GM19463 (cell line): ENCODE measurements at regions not wholly inside any gene's neighbourhood (a gene's known extent, or its start where the extent isn't known, plus 50 kb on each side); places are given as distances from the start of the nearest gene placed in this dataset.
"Not testable (repeated sequence)": the region's sequence is repeated elsewhere in the genome, so short reads cannot be mapped to it uniquely, and the experiment has no call there.

ENCODE experiments used
- ATAC-seq: cut with Tn5 transposase; IDR thresholded peaks from one replicate; pipeline ENCODE4 v1.9.1; 2021; ENCODE audit warnings: mild to moderate bottlenecking, moderate library complexity; ENCODE audit not compliant: unreplicated experiment

DNA sequence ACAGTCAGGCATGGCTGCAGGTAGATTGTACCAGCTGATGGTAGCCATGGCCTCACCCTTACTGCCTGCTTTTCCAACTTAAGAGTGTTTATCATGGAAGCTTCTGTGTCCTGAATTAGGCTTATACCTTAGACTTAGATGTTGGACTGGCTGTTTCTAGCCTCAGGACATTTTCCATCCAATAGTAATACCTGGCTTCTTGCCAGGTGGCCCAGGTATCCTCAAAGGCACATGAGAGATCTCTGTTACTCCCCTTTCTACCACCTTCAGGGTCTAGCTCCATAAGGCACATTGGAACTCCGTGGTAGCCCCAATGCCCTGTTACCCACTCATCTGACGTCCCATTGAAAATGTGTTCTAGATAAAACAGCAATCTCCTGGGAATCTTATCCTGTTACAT, 407.5 kb downstream of the SPRY2 start:
- no peak for ATAC-seq

DNA sequence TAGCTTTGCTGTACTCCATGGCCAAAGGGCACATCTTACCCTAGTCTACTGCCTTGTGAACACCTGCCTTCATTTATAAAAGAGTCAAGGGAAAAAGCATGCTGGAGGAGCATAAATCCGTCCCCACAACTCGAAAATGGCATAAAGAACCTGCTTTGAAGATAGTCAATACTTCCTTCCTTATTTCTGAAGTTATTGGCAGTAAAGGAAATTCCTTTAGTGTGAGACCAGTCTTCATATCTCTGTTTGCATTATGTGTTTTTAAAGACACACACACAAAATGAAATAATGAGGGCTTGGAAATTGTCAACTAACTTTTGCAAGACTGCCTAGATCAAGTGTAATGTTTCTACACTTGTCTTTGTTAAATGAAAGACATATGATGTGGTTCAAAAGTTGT, 408.4 kb downstream of the SPRY2 start:
- no peak for ATAC-seq

DNA sequence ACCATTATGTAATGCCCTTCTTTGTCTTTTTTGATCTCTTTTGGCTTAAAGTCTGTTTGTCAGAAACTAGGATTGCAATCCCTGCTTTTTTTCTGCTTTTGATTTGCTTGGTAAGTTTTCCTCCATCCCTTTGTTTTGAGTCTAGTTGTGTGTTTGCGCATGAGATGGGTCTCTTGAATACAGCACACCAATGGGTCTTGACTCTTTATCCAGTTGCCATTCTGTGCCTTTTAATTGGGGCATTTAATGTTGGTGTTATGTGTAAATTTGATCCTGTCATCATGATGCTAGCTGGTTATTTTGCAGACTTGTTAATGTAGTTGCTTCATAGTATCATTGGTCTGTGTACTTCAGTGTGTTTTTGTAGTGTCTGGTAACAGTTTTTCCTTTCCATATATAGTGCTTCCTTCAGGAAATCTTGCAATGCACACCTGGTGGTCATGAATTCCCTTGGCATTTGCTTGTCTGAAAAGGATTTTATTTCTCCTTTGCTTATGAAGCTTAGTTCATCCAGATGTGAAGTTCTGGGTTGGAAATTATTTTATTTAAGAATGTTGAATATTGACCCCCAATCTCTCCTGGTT, 416.9 kb downstream of the SPRY2 start:
- not testable (repeated sequence) for ATAC-seq

DNA sequence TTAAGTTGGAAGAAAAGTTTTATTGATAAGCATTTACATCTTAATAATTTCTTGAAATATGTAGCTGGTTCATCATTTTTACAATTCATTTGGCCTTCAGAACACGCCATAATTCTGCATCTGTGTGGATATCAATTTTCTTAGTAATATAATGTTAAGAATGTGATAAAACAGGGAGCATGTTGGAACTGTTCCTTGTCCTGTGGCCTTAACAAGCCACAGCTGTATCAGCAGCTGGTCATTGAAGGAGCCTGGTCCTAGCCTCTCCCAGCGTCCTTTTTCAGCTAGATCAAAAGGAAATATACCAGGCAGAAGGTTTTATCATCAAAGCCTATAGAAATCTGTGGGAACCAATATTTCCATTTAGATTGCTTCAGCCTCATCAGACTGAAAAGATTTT, 421.8 kb downstream of the SPRY2 start:
- ATAC-seq: no peak

- no peak for ATAC-seq
These were observed 422.3 kb downstream of the SPRY2 start for GRCh38 chr13:79918620-79919019.

DNA sequence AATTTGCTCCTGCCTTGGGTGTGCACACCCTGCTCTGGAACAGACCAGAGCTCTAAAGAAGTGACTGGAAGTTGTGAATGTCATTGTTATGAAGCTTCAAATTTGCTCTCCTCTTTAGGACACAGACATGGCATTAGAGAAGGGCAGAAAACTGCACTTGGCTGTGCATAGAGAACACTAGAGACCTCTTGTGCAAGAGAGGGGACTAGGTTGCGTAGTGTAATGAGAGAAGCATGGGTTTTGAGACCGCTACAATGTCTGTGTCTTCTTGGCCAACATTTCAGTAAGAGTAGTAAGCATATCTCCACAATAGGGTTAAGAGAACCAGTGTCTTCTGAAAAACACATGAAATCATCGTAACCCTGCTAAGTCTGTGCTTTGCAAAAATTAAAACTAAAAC, 423.3 kb downstream of the SPRY2 start:
- ATAC-seq: no peak

- ATAC-seq: no peak
These were observed 425.7 kb downstream of the SPRY2 start for GRCh38 chr13:79915114-79915811.

DNA sequence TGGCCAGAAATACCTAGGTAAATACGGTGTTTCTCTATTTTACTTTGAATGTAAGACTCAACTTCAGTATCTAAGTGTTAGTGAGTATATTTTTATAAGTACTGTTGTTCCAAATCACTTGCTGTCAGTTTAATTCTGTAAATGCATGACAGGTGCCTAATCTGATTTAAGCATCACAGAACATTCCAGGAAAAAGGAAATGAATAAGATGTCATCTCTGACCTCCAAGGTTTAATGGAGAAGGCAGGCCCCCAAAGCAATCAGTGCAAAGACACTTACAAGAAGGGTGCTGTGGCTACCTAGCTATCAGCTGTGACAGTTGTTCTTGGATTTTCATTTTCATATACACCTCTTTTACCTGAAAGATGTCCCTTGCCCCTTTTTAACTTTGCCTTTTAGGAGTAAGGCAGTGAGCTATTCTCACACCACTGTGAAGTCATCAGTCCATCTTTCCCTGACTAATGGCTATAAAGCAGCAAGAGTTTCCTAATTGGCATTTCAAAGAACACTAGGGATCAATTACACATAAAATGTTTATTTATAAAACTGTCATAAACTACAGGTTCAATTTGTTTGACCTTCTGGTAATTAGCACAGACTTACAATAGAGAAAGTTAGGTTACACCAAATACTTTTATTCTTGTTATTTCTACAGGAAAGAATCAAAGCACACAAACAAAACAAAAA, 427.6 kb downstream of the SPRY2 start:
- ATAC-seq: no peak

GRCh38 chr13:79912403-79912802, 428.5 kb downstream of the SPRY2 start:
- no peak for ATAC-seq

GRCh38 chr13:79910875-79911540, 429.9 kb downstream of the SPRY2 start:
- no peak for ATAC-seq

DNA sequence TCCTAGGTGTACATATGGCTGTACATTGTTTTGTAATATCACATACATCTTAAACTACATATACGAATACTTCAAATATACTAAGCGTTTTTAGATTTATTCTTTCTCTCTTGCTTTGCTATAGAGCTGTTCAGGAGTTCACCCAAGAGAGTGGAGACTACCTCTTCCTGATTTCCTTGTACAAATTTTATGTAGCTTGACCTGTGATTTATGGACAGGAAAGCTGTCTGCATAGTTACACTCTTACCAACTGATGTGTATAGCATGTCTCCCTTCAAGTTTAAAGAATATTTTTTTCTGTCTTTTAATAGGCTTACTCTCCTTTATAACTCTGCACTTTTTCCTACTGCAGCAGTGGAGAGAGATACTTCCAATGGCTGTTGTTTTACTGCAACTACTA, 428.7 kb downstream of the NDFIP2 start:
- ATAC-seq: no peak

DNA sequence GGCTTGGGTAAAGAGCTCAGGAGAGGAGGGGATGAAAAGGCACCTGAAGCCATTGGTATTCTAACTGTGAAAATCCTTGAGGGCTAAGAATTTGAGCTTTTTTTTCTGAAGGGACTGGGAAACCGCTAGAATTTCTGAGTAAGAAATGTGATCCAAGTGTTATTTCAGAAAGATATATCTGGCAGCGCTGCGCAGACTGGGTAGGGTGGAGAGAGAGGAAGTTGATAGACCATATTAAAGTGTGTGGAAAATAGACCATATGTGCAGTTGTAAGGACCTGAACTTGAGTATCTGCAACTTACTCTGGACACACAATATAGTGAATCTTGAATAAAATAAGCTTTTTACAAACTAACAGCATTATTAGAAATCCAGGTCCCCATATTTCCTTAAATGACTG, 427.4 kb downstream of the NDFIP2 start:
- no peak for ATAC-seq

DNA sequence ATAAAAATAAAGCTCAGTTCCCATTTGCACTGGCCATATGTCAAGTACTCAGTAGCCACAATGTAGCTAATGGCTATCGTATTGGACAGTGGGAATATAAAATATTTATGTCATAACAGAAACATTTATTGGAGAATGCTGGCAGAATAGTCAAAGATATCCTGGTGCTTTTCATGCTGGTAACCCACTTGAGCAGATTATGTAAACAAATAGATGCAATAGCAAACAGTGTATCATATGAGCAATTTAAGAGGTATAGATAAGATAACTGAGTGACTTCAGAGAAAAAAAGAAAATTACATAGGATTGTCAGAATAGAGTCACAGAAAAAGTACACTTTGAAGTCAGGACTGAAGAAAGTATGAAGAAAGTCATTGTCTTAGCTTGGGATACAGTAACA, 426.6 kb downstream of the NDFIP2 start:
- ATAC-seq: no peak

- no peak for ATAC-seq
These were observed 425.4 kb downstream of the NDFIP2 start for GRCh38 chr13:79906345-79906744.

- ATAC-seq: no peak
These were observed 424.1 kb downstream of the NDFIP2 start for GRCh38 chr13:79905018-79905417.

GRCh38 chr13:79904581-79904980, 423.6 kb downstream of the NDFIP2 start:
- no peak for ATAC-seq

DNA sequence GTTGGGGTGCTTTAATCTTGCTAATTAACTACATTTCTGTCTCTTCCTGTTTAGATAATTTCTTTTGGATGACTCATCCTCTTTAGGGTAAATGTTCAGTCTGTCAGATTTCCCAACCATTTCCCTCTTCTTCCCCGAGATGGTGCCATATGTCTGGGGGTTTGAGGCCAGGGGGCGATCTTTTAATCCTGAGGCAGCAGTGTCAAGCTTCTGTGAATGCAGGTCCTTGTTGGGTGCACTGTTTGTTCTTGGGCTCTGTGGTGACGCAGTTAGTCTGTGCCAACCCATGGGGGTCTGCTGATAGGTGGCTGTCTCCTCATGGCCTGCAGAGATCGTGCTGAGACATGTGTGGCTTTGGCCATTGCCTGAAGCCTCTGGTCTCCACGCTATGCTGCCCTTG, 420.4 kb downstream of the NDFIP2 start:
- ATAC-seq: no peak

- ATAC-seq: no peak
These were observed 419.4 kb downstream of the NDFIP2 start for GRCh38 chr13:79900356-79900755.

- no peak for ATAC-seq
These were observed 418.0 kb downstream of the NDFIP2 start for GRCh38 chr13:79898996-79899395.

DNA sequence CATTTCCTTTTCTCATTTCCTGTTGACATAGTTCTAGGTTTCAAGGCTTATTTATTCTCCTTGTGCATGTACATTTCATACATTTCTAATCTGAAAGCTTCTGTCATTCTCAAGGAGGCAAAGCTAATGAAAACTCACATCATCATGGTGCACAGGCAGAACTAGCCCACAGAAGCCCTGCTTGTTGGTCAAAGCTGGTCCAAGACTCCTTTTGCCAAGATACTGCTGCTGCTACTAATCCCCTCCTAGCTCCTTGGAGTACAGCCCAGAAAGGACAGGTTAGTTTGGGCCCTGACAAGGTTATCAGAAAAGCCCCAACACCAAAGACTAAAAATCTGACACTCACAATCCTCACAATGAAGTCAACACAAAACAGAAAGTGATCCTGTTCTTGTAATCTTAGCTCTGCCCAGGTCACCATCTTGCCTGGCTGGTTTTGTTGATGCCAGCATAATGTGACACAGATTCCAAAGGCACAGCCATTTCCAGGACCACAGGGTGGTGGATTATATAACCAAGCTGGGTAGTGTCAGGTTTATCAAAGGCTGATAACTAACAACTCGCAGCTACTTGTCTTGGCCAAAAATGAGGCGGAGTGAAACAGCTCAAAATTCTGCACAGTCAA, 417.4 kb downstream of the NDFIP2 start:
- ATAC-seq: no peak

GRCh38 chr13:79896851-79897250, 415.9 kb downstream of the NDFIP2 start:
- ATAC-seq: no peak
